GM21529 (cell line): ENCODE measurements at regions not wholly inside any gene's neighbourhood (a gene's known extent, or its start where the extent isn't known, plus 50 kb on each side); places are given as distances from the start of the nearest gene placed in this dataset.

ENCODE experiments used
- ATAC-seq: cut with Tn5 transposase; IDR thresholded peaks from one replicate; pipeline ENCODE4 v1.9.1; 2021; ENCODE audit not compliant: unreplicated experiment

- no peak for ATAC-seq
These were observed 411.7 kb downstream of the FGF9 start for GRCh38 chr13:22082437-22083100.

GRCh38 chr13:22085001-22085400, 414.1 kb downstream of the FGF9 start:
- ATAC-seq = no peak

- ATAC-seq = no peak
These were observed 415.9 kb downstream of the FGF9 start for GRCh38 chr13:22086597-22087330.

- no peak for ATAC-seq
These were observed 419.2 kb downstream of the FGF9 start for GRCh38 chr13:22090106-22090505.

- no peak for ATAC-seq
These were observed 420.5 kb downstream of the FGF9 start for GRCh38 chr13:22091222-22091970.

- ATAC-seq = no peak
These were observed 421.1 kb downstream of the FGF9 start for GRCh38 chr13:22091971-22092300.

GRCh38 chr13:22092791-22093560, 422.1 kb downstream of the FGF9 start:
- ATAC-seq = no peak

- no peak for ATAC-seq
These were observed 424.9 kb downstream of the FGF9 start for GRCh38 chr13:22095794-22096193.

- no peak for ATAC-seq
These were observed 428.7 kb downstream of the FGF9 start for GRCh38 chr13:22099585-22099984.

- no peak for ATAC-seq
These were observed 431.4 kb downstream of the FGF9 start for GRCh38 chr13:22102271-22102670.

GRCh38 chr13:22103046-22104027, 432.5 kb downstream of the FGF9 start:
- no peak for ATAC-seq

- ATAC-seq = no peak
These were observed 435.2 kb downstream of the FGF9 start for GRCh38 chr13:22106058-22106457.

- ATAC-seq = no peak
These were observed 436.7 kb downstream of the FGF9 start for GRCh38 chr13:22107549-22107948.

GRCh38 chr13:22108283-22108942, 437.5 kb downstream of the FGF9 start:
- no peak for ATAC-seq

GRCh38 chr13:22108979-22109378, 438.1 kb downstream of the FGF9 start:
- no peak for ATAC-seq

GRCh38 chr13:22110368-22110767, 439.5 kb downstream of the FGF9 start:
- no peak for ATAC-seq

GRCh38 chr13:22111152-22111783, 440.4 kb downstream of the FGF9 start:
- ATAC-seq = no peak

- ATAC-seq = no peak
These were observed 441.1 kb downstream of the FGF9 start for GRCh38 chr13:22111961-22112360.
